CD4-positive, alpha-beta T cell (primary cell): ENCODE measurements at regions not wholly inside any gene's neighbourhood (a gene's known extent, or its start where the extent isn't known, plus 50 kb on each side); places are given as distances from the start of the nearest gene placed in this dataset.

Experiments
- ATAC-seq: fragments of 200-7000 bp; cut with Tn5 transposase; one replicate; pipeline ENCODE4 v1.10.0; 2022; ENCODE audit warnings: mild to moderate bottlenecking; ENCODE audit not compliant: poor library complexity
- CTCF ChIA-PET: fragments of 350-600 bp; sonication (Branson Sonifier 250); formaldehyde crosslinking; loops from one replicate; lab custom pipeline; 2021; ENCODE audit warnings: antibody characterized with exemption, inconsistent platforms; lab: Charles Lee
- POLR2A ChIA-PET: fragments of 350-600 bp; sonication (Branson Sonifier 250); formaldehyde crosslinking; loops from one replicate; lab custom pipeline; 2021; ENCODE audit warnings: antibody characterized with exemption, inconsistent platforms; lab: Charles Lee
- DNase-seq, 14 experiments: peaks; one replicate each; pipeline ENCODE4 v3.0.0-alpha.2; 2013 to 2020; ENCODE audit warnings: mixed read lengths in 2 of 14
- H3K27ac ChIP-seq, 2 donors: one replicate each; pipeline versions ENCODE4 v1.5.1 to v1.7.0; 2013; ENCODE audit warnings: low read length in 2 of 2, low read depth in 1 of 2, mild to moderate bottlenecking in 1 of 2
- H3K27me3 ChIP-seq, 2 experiments: 1 replicate in 1 of 2; 2 replicates in 1 of 2; pipeline versions ENCODE4 v1.6.1 to v1.7.0; 2013; ENCODE audit warnings: low read length in 2 of 2, control low read depth in 1 of 2, mild to moderate bottlenecking in 1 of 2, moderate library complexity in 1 of 2; ENCODE audit not compliant: insufficient read depth in 2 of 2, control insufficient read depth in 1 of 2
- H3K36me3 ChIP-seq: one replicate; pipeline ENCODE4 v1.6.1; 2013; ENCODE audit warnings: low read length, control low read depth; ENCODE audit not compliant: insufficient read depth
- H3K4me1 ChIP-seq: one replicate; pipeline ENCODE4 v1.6.1; 2013; ENCODE audit warnings: low read length, control low read depth; ENCODE audit not compliant: insufficient read depth
- H3K4me3 ChIP-seq: one replicate; pipeline ENCODE4 v1.5.1; 2013; ENCODE audit warnings: mild to moderate bottlenecking, low read length, moderate library complexity
- H3K9me3 ChIP-seq, 2 experiments: 1 replicate in 1 of 2; 2 replicates in 1 of 2; pipeline versions ENCODE4 v1.6.1 to v1.7.0; 2013; ENCODE audit warnings: low read length in 2 of 2, mild to moderate bottlenecking in 2 of 2, control low read depth in 1 of 2, moderate library complexity in 1 of 2; ENCODE audit not compliant: control insufficient read depth in 1 of 2, insufficient read depth in 1 of 2
- H3K27ac Mint-ChIP-seq: one replicate; pipeline ENCODE4 v1.8.0; 2020; ENCODE audit warnings: mixed read lengths
- H3K27me3 Mint-ChIP-seq: one replicate; pipeline ENCODE4 v1.8.0; 2021; ENCODE audit warnings: mixed read lengths
- H3K36me3 Mint-ChIP-seq: one replicate; pipeline ENCODE4 v1.8.0; 2021; ENCODE audit warnings: low read depth, mixed read lengths
- H3K4me1 Mint-ChIP-seq: one replicate; pipeline ENCODE4 v1.8.0; 2021; ENCODE audit warnings: low read depth, mixed read lengths
- H3K4me3 Mint-ChIP-seq: one replicate; pipeline ENCODE4 v1.8.0; 2020; ENCODE audit warnings: mild to moderate bottlenecking, mixed read lengths
- H3K9me3 Mint-ChIP-seq: one replicate; pipeline ENCODE4 v1.8.0; 2020; ENCODE audit warnings: mixed read lengths
- intact Hi-C, 2 experiments: fragments of 100-400 bp; cut with DNase I in 1 of 2; cut with micrococcal nuclease in 1 of 2; formaldehyde crosslinking; loops; one replicate each; pipeline versions ENCODE4 v1.15.1 to v1.9.0; 2023 to 2025; cut with DNase I, micrococcal nuclease
- TF ChIP-seq, protein P1 (sequence below): fragments of 200-600 bp; IDR thresholded peaks from one replicate; pipeline ENCODE4 v1.8.0; 2022; ENCODE audit warnings: antibody characterized with exemption, mild to moderate bottlenecking

GRCh38 chr6:14260839-14261238 lies 143.3 kb downstream of the CD83 start:
- CTCF ChIA-PET: no interaction called here
- Mint-ChIP-seq H3K27me3 (no peaks in the 10 kb centered on the region), H3K36me3 (no peaks in the 10 kb centered on the region), H3K9me3 (peaks cover 7% of the 10 kb centered on the region), H3K27ac (no peak overlapping the region), H3K4me1 (peaks cover 8% of the 10 kb centered on the region), H3K4me3 (no peak overlapping the region)
- H3K4me3 ChIP-seq: no peak overlapping the region
- peaks cover 7 to 9% of the 10 kb centered on the region in 2 experiments for H3K9me3 ChIP-seq
- intact Hi-C loops: no loop called here
- no peaks in the 10 kb centered on the region for H3K36me3 ChIP-seq
- peaks cover 4% of the 10 kb centered on the region for H3K4me1 ChIP-seq
- H3K27me3 ChIP-seq: no peaks in the 10 kb centered on the region
- TF ChIP-seq, protein P1, sequence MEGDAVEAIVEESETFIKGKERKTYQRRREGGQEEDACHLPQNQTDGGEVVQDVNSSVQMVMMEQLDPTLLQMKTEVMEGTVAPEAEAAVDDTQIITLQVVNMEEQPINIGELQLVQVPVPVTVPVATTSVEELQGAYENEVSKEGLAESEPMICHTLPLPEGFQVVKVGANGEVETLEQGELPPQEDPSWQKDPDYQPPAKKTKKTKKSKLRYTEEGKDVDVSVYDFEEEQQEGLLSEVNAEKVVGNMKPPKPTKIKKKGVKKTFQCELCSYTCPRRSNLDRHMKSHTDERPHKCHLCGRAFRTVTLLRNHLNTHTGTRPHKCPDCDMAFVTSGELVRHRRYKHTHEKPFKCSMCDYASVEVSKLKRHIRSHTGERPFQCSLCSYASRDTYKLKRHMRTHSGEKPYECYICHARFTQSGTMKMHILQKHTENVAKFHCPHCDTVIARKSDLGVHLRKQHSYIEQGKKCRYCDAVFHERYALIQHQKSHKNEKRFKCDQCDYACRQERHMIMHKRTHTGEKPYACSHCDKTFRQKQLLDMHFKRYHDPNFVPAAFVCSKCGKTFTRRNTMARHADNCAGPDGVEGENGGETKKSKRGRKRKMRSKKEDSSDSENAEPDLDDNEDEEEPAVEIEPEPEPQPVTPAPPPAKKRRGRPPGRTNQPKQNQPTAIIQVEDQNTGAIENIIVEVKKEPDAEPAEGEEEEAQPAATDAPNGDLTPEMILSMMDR: no peak
- no peak for ATAC-seq
- no peak for DNase-seq
- POLR2A ChIA-PET: no interaction called here
- no peak overlapping the region for H3K27ac ChIP-seq

- H3K27me3 ChIP-seq: no peaks in the 10 kb centered on the region
- H3K4me3 ChIP-seq: no peak overlapping the region
- Mint-ChIP-seq H3K27ac (no peak overlapping the region), H3K4me1 (peaks cover 9% of the 10 kb centered on the region), H3K27me3 (no peaks in the 10 kb centered on the region), H3K9me3 (peaks cover 7% of the 10 kb centered on the region), H3K36me3 (no peaks in the 10 kb centered on the region), H3K4me3 (no peak overlapping the region)
- ATAC-seq (no peak), DNase-seq (no peak)
- H3K27ac ChIP-seq: no peak overlapping the region
- H3K4me1 ChIP-seq: peaks cover 4% of the 10 kb centered on the region
- H3K36me3 ChIP-seq: no peaks in the 10 kb centered on the region
- ChIA-PET CTCF (interaction anchor here (0.6 kb wide), 1 partner anchor 707 kb away, joined by 4 read pairs; no protein-coding TSS in a partner anchor), POLR2A (no interaction called here)
- peaks cover 7 to 9% of the 10 kb centered on the region in 2 experiments for H3K9me3 ChIP-seq
- TF ChIP-seq, protein P1: no peak
- intact Hi-C loops: no loop called here
Observed at GRCh38 chr6:14263881-14264424, 146.4 kb downstream of the CD83 start.

DNA sequence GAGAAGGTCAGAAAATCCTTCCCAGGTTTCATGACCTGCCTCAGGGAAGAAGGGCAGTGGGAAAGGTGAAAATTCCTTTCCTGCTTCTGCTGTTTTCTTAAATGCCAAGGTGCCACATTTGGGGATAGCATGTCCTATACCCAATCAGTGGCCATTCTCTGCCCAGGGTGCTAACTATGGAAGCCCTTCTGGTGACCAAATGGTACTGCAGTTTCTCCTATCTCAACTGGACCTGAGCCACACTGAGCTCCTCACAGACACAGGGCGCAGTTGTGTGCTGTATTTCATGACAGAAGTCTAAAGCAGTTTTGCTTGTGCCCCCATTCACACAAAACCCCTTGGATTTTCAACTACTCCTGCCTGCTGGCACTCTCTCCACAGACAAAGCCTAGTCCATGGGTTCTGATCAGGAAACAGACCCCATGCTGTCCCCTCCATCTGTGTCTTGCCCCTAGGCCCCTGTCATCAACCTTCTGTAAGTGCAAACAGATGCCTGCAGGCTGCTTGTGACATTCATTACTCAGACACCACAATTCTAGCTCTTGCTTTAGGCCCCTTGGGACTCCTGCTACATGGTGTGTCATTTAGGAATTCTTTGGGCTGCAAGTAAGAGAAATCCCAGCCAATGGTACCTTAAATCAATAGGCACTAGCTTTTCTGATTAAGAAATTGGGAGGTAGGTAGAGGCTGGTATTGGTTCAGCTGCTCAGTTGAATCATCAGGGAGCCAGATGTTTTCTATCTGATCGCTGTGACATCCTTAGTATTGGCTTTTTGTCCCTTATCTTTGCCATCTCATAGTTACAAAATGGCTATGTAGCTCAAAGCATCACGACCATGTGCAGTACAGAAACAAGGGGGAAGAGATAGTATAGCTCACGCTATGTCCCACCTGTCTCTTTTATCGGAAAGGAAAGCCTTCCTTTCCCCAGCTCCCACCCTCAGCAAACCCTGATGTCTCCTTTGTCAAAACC lies 147.8 kb downstream of the CD83 start:
- peaks cover 7% of the 10 kb centered on the region for H3K9me3 Mint-ChIP-seq
- H3K36me3 Mint-ChIP-seq: no peaks in the 10 kb centered on the region
- H3K36me3 ChIP-seq: no peaks in the 10 kb centered on the region
- H3K27me3 Mint-ChIP-seq: no peaks in the 10 kb centered on the region
- H3K4me3 Mint-ChIP-seq: no peak overlapping the region
- TF ChIP-seq, protein P1: no peak
- ChIA-PET POLR2A (interaction anchor here (1.4 kb wide), 1 partner anchor 12 kb away, joined by 9 read pairs; no protein-coding TSS in a partner anchor), CTCF (no interaction called here)
- intact Hi-C loops: no loop called here
- H3K4me1 ChIP-seq: peaks cover 13% of the 10 kb centered on the region
- peaks cover 19% of the 10 kb centered on the region for H3K4me1 Mint-ChIP-seq
- ATAC-seq: peak; percentile 60
- H3K27ac Mint-ChIP-seq: no peak overlapping the region
- H3K4me3 ChIP-seq: no peak overlapping the region
- H3K27me3 ChIP-seq: no peaks in the 10 kb centered on the region
- H3K9me3 ChIP-seq: peaks cover 7 to 9% of the 10 kb centered on the region in 2 experiments
- no peak overlapping the region for H3K27ac ChIP-seq
- no peak for DNase-seq
